ENCODE measurements at regions not wholly inside any gene's neighbourhood (a gene's known extent, or its start where the extent isn't known, plus 50 kb on each side); places are given as distances from the start of the nearest gene placed in this dataset.

DNA sequence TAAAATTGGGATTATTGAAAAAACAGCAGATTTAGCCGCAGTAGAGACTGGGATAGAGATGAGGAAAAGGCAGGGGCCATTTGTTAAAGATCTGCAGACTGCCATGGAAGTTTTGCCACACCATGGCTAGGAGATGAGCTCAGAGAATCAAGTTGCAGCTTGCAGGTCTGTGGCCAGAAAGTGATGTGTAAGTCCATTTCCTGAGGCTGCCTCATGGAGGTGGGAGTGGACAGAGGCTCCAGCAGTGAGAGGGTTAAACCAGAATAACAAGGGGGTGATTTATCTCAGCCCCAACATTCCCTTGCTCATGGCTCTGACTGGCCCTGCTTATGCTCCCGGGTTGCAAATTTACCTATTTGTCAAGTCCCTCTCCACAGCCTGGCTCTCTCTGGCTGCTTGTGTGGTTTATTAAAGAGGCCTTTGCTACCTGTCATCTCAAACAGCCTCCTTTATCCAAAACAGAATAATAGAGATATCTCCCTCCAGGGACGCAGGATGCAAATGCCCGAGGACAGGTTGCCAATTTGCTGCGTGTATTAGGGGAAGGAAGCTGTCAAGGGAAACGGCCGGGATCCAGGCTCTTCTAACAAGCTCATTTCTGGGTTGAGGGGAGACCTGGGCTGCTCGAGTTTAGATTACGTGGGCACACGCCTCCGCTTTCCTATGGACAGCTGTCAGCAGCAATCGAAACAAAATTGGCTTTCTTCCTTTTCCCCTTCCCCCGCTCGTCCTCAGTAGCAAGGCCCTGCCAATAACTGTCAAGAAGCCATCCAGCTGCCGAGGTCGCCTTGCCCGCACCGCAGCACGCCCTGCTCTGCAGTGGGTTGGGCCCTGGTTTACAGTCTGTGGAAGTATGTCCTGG lies 72.8 kb upstream of the PITX1 start:
- TF ChIP-seq POLR2A (IDR thresholded peaks at IDR 0.05) (no peak), EP300 (IDR thresholded peaks at IDR 0.05) (no peak)
- TF ChIP-seq, protein P1, sequence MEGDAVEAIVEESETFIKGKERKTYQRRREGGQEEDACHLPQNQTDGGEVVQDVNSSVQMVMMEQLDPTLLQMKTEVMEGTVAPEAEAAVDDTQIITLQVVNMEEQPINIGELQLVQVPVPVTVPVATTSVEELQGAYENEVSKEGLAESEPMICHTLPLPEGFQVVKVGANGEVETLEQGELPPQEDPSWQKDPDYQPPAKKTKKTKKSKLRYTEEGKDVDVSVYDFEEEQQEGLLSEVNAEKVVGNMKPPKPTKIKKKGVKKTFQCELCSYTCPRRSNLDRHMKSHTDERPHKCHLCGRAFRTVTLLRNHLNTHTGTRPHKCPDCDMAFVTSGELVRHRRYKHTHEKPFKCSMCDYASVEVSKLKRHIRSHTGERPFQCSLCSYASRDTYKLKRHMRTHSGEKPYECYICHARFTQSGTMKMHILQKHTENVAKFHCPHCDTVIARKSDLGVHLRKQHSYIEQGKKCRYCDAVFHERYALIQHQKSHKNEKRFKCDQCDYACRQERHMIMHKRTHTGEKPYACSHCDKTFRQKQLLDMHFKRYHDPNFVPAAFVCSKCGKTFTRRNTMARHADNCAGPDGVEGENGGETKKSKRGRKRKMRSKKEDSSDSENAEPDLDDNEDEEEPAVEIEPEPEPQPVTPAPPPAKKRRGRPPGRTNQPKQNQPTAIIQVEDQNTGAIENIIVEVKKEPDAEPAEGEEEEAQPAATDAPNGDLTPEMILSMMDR (IDR thresholded peaks at IDR 0.05), result no peak
